ENCODE measurements at regions not wholly inside any gene's neighbourhood (a gene's known extent, or its start where the extent isn't known, plus 50 kb on each side); places are given as distances from the start of the nearest gene placed in this dataset.

- BruUV-seq (replicated peaks): no TSS peak
- no peaks in the 10 kb centered on the region for H3K9me3 ChIP-seq (replicated peaks; ENCODE audit: control insufficient read depth, insufficient read depth, low read depth, low read length)
- no peak for ATAC-seq
- no peaks in the 10 kb centered on the region for H3K36me3 ChIP-seq (ENCODE audit: control insufficient read depth, insufficient read depth, low read length)
- WGBS (ENCODE audit: insufficient coverage, low coverage, missing lambda C conversion rate): 2% methylated on average over 5 of the region's 5 CpGs
- intact Hi-C loops (cut with micrococcal nuclease) (no loop called here), in situ Hi-C loops (cut with MboI) (no loop called here)
- no peak for DNase-seq (ENCODE audit: extremely low read depth in 1 of 4, low spot score in 3 of 4)
- H2AFZ ChIP-seq (ENCODE audit: low read depth, low read length): no peak overlapping the region
- no peak overlapping the region for H3K27ac ChIP-seq (ENCODE audit: extremely low read depth, low read depth, low read length)
- FAIRE-seq: no peak
- no peak overlapping the region for H3K4me3 ChIP-seq
- no peaks in the 10 kb centered on the region for H4K20me1 ChIP-seq (replicated peaks; ENCODE audit: control insufficient read depth, insufficient read depth, low read length)
- H3K9ac ChIP-seq (ENCODE audit: insufficient read depth in 1 of 2, low read depth in 2 of 2, low read length in 2 of 2): no peak overlapping the region
- no peak overlapping the region for H3K4me2 ChIP-seq (ENCODE audit: insufficient read depth, low read length)
- CTCF ChIA-PET (ENCODE audit: low intra/inter-chr PET ratio): no interaction called here
- no peaks in the 10 kb centered on the region for H3K27me3 ChIP-seq (ENCODE audit: control insufficient read depth in 2 of 2, insufficient read depth in 2 of 2, low read length in 2 of 2)
- TF ChIP-seq FOXJ3 (CRISPR knock-in tag; IDR thresholded peaks at IDR 0.05) (no peak), TAF7 (tag; IDR thresholded peaks at IDR 0.05) (no peak)
- H3K9me1 ChIP-seq (ENCODE audit: control insufficient read depth, insufficient read depth, low read length): no peaks in the 10 kb centered on the region
- H3K4me1 ChIP-seq (replicated peaks in 1 of 2; ENCODE audit: control insufficient read depth in 2 of 2, insufficient read depth in 2 of 2, low read length in 2 of 2): no peaks in the 10 kb centered on the region
- POLR2A ChIA-PET: no interaction called here
- no peaks in the 10 kb centered on the region for H3K79me2 ChIP-seq (ENCODE audit: control insufficient read depth, insufficient read depth, low read length)
Measured at GRCh38 chr11:131109790-131110189, 193.5 kb upstream of the SNX19 start.

DNA sequence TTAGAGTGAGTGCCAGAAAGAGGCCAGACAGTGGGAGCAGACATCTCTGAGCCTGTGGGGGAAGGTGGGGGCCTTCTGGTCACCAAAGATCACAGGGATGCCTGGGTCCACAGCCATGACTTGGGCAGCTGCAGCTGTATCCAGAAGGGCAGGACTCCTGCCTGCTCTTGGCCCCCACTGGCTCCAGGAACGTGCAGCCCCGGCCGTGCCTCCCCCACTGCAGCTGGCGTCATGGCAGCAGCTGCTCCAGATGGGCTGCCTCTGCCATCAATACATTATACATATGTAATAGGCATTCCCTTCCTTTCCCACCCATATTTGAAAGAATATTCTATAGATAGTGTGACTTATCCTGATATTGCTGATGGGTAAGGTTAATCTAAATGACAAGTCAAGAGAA lies 195.5 kb upstream of the SNX19 start:
- ChIA-PET CTCF (ENCODE audit: low intra/inter-chr PET ratio) (no interaction called here), POLR2A (no interaction called here)
- H3K36me3 ChIP-seq (ENCODE audit: control insufficient read depth, insufficient read depth, low read length): no peaks in the 10 kb centered on the region
- no TSS peak for BruUV-seq (replicated peaks)
- no peaks in the 10 kb centered on the region for H4K20me1 ChIP-seq (replicated peaks; ENCODE audit: control insufficient read depth, insufficient read depth, low read length)
- H3K27me3 ChIP-seq (ENCODE audit: control insufficient read depth in 2 of 2, insufficient read depth in 2 of 2, low read length in 2 of 2): no peaks in the 10 kb centered on the region
- in situ Hi-C loops (cut with MboI) (no loop called here), intact Hi-C loops (cut with micrococcal nuclease) (no loop called here)
- H3K79me2 ChIP-seq (ENCODE audit: control insufficient read depth, insufficient read depth, low read length): no peaks in the 10 kb centered on the region
- H3K9me1 ChIP-seq (ENCODE audit: control insufficient read depth, insufficient read depth, low read length): no peaks in the 10 kb centered on the region
- DNase-seq (ENCODE audit: extremely low read depth in 1 of 4, low spot score in 3 of 4) (no peak), ATAC-seq (no peak), FAIRE-seq (no peak)
- H3K9me3 ChIP-seq (replicated peaks; ENCODE audit: control insufficient read depth, insufficient read depth, low read depth, low read length): no peaks in the 10 kb centered on the region
- TF ChIP-seq SAFB (IDR thresholded peaks at IDR 0.05; ENCODE audit: borderline replicate concordance, low read depth, low read length) (no peak), ERF (CRISPR knock-in tag; IDR thresholded peaks at IDR 0.05) (no peak), TRIM24 (IDR thresholded peaks at IDR 0.05) (no peak), NFE2 (IDR thresholded peaks at IDR 0.05; ENCODE audit: low read depth) (no peak), HDAC8 (tag; IDR thresholded peaks at IDR 0.05) (no peak), RFX5 (IDR thresholded peaks at IDR 0.05; ENCODE audit: low read depth, low read length) (no peak), U2AF1 (optimal IDR thresholded peaks at IDR 0.05; ENCODE audit: low read depth, low read length) (no peak)
- TF ChIP-seq, protein P1, sequence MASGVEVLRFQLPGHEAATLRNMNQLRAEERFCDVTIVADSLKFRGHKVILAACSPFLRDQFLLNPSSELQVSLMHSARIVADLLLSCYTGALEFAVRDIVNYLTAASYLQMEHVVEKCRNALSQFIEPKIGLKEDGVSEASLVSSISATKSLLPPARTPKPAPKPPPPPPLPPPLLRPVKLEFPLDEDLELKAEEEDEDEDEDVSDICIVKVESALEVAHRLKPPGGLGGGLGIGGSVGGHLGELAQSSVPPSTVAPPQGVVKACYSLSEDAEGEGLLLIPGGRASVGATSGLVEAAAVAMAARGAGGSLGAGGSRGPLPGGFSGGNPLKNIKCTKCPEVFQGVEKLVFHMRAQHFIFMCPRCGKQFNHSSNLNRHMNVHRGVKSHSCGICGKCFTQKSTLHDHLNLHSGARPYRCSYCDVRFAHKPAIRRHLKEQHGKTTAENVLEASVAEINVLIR (CRISPR knock-in tag; IDR thresholded peaks at IDR 0.05): no peak
- no peak overlapping the region for H2AFZ ChIP-seq (ENCODE audit: low read depth, low read length)
- H3K27ac ChIP-seq (ENCODE audit: extremely low read depth, low read depth, low read length): no peak overlapping the region
- H3K4me1 ChIP-seq (replicated peaks in 1 of 2; ENCODE audit: control insufficient read depth in 2 of 2, insufficient read depth in 2 of 2, low read length in 2 of 2): no peaks in the 10 kb centered on the region
- WGBS (ENCODE audit: insufficient coverage, low coverage, missing lambda C conversion rate): 0% methylated on average over 4 of the region's 4 CpGs
- H3K4me3 ChIP-seq: no peak overlapping the region
- no peak overlapping the region for H3K9ac ChIP-seq (ENCODE audit: insufficient read depth in 1 of 2, low read depth in 2 of 2, low read length in 2 of 2)
- H3K4me2 ChIP-seq (ENCODE audit: insufficient read depth, low read length): no peak overlapping the region

Measured in K562 (cell line).